ENCODE measurements at regions not wholly inside any gene's neighbourhood (a gene's known extent, or its start where the extent isn't known, plus 50 kb on each side); places are given as distances from the start of the nearest gene placed in this dataset.

GRCh38 chr1:193971595-193971994 lies 785.2 kb upstream of the B3GALT2 start:
- DNase-seq (no peak), ATAC-seq (no peak)
- CTCF ChIA-PET: no interaction called here
- Mint-ChIP-seq H3K27me3 (ENCODE audit: low read depth) (no peaks in the 10 kb centered on the region), H3K27ac (no peak overlapping the region), H3K9me3 (ENCODE audit: insufficient read depth) (peaks cover 2% of the 10 kb centered on the region), H3K4me3 (no peak overlapping the region), H3K36me3 (ENCODE audit: low read depth) (no peaks in the 10 kb centered on the region), H3K4me1 (ENCODE audit: low read depth) (no peaks in the 10 kb centered on the region)
- POLR2A ChIA-PET: no interaction called here

- POLR2A ChIA-PET: no interaction called here
- CTCF ChIA-PET: no interaction called here
- DNase-seq: no peak
- H3K9me3 Mint-ChIP-seq (ENCODE audit: insufficient read depth): no peaks in the 10 kb centered on the region
- ATAC-seq: no peak
- H3K4me1 Mint-ChIP-seq (ENCODE audit: low read depth): no peaks in the 10 kb centered on the region
- H3K27me3 Mint-ChIP-seq (ENCODE audit: low read depth): no peaks in the 10 kb centered on the region
- no peaks in the 10 kb centered on the region for H3K36me3 Mint-ChIP-seq (ENCODE audit: low read depth)
- no peak overlapping the region for H3K27ac Mint-ChIP-seq
- H3K4me3 Mint-ChIP-seq: no peak overlapping the region
Measured at GRCh38 chr1:193960499-193960898, 774.1 kb upstream of the B3GALT2 start.

GRCh38 chr1:193960040-193960439 lies 773.6 kb upstream of the B3GALT2 start:
- H3K27me3 Mint-ChIP-seq (ENCODE audit: low read depth): no peaks in the 10 kb centered on the region
- H3K4me3 Mint-ChIP-seq: no peak overlapping the region
- ChIA-PET CTCF (no interaction called here), POLR2A (no interaction called here)
- no peaks in the 10 kb centered on the region for H3K36me3 Mint-ChIP-seq (ENCODE audit: low read depth)
- DNase-seq (no peak), ATAC-seq (no peak)
- H3K27ac Mint-ChIP-seq: no peak overlapping the region
- H3K4me1 Mint-ChIP-seq (ENCODE audit: low read depth): no peaks in the 10 kb centered on the region
- no peaks in the 10 kb centered on the region for H3K9me3 Mint-ChIP-seq (ENCODE audit: insufficient read depth)

- Mint-ChIP-seq H3K9me3 (ENCODE audit: insufficient read depth) (no peaks in the 10 kb centered on the region), H3K4me3 (no peak overlapping the region), H3K36me3 (ENCODE audit: low read depth) (no peaks in the 10 kb centered on the region), H3K27me3 (ENCODE audit: low read depth) (no peaks in the 10 kb centered on the region), H3K4me1 (ENCODE audit: low read depth) (no peaks in the 10 kb centered on the region), H3K27ac (no peak overlapping the region)
- POLR2A ChIA-PET: no interaction called here
- ATAC-seq (no peak), DNase-seq (no peak)
- CTCF ChIA-PET: no interaction called here
Measured at GRCh38 chr1:193957556-193958095, 771.2 kb upstream of the B3GALT2 start.

- no peak overlapping the region for H3K4me3 Mint-ChIP-seq
- no peaks in the 10 kb centered on the region for H3K9me3 Mint-ChIP-seq (ENCODE audit: insufficient read depth)
- no peaks in the 10 kb centered on the region for H3K27me3 Mint-ChIP-seq (ENCODE audit: low read depth)
- ATAC-seq (no peak), DNase-seq (no peak)
- CTCF ChIA-PET: interaction anchor here (0.8 kb wide), 1 partner anchor 17 kb away, joined by 3 read pairs; no protein-coding TSS in a partner anchor
- H3K27ac Mint-ChIP-seq: no peak overlapping the region
- no peaks in the 10 kb centered on the region for H3K36me3 Mint-ChIP-seq (ENCODE audit: low read depth)
- H3K4me1 Mint-ChIP-seq (ENCODE audit: low read depth): no peaks in the 10 kb centered on the region
- POLR2A ChIA-PET: no interaction called here
Measured at GRCh38 chr1:193952778-193953374, 766.5 kb upstream of the B3GALT2 start.

- ChIA-PET CTCF (interaction anchor here (0.8 kb wide), 1 partner anchor 18 kb away, joined by 3 read pairs; no protein-coding TSS in a partner anchor), POLR2A (no interaction called here)
Measured at GRCh38 chr1:193951984-193952383, 765.6 kb upstream of the B3GALT2 start.

GRCh38 chr1:193944454-193944853 lies 758.0 kb upstream of the B3GALT2 start:
- CTCF ChIA-PET: no interaction called here
- Mint-ChIP-seq H3K4me3 (no peak overlapping the region), H3K4me1 (ENCODE audit: low read depth) (no peaks in the 10 kb centered on the region), H3K27ac (no peak overlapping the region), H3K9me3 (ENCODE audit: insufficient read depth) (peaks cover 8% of the 10 kb centered on the region), H3K27me3 (ENCODE audit: low read depth) (no peaks in the 10 kb centered on the region), H3K36me3 (ENCODE audit: low read depth) (no peaks in the 10 kb centered on the region)
- no peak for ATAC-seq
- DNase-seq: no peak
- POLR2A ChIA-PET: no interaction called here

More at GRCh38 chr1:193951984-193952383, 765.6 kb upstream of the B3GALT2 start:
- Mint-ChIP-seq H3K36me3 (ENCODE audit: low read depth) (no peaks in the 10 kb centered on the region), H3K4me3 (no peak overlapping the region), H3K4me1 (ENCODE audit: low read depth) (no peaks in the 10 kb centered on the region), H3K9me3 (ENCODE audit: insufficient read depth) (peaks cover 2% of the 10 kb centered on the region), H3K27ac (no peak overlapping the region), H3K27me3 (ENCODE audit: low read depth) (no peaks in the 10 kb centered on the region)
- no peak for DNase-seq
- no peak for ATAC-seq

GRCh38 chr1:193940176-193940575 lies 753.8 kb upstream of the B3GALT2 start:
- Mint-ChIP-seq H3K27ac (no peak overlapping the region), H3K36me3 (ENCODE audit: low read depth) (no peaks in the 10 kb centered on the region), H3K4me1 (ENCODE audit: low read depth) (no peaks in the 10 kb centered on the region), H3K27me3 (ENCODE audit: low read depth) (no peaks in the 10 kb centered on the region), H3K9me3 (ENCODE audit: insufficient read depth) (peaks cover 3% of the 10 kb centered on the region), H3K4me3 (no peak overlapping the region)
- ChIA-PET POLR2A (no interaction called here), CTCF (no interaction called here)
- no peak for DNase-seq
- ATAC-seq: no peak

- no peak overlapping the region for H3K27ac Mint-ChIP-seq
- H3K27me3 Mint-ChIP-seq (ENCODE audit: low read depth): no peaks in the 10 kb centered on the region
- POLR2A ChIA-PET: no interaction called here
- H3K9me3 Mint-ChIP-seq (ENCODE audit: insufficient read depth): peaks cover 3% of the 10 kb centered on the region
- ATAC-seq (no peak), DNase-seq (no peak)
- no peak overlapping the region for H3K4me3 Mint-ChIP-seq
- no peaks in the 10 kb centered on the region for H3K36me3 Mint-ChIP-seq (ENCODE audit: low read depth)
- no peaks in the 10 kb centered on the region for H3K4me1 Mint-ChIP-seq (ENCODE audit: low read depth)
- CTCF ChIA-PET: no interaction called here
Measured at GRCh38 chr1:193939585-193939984, 753.2 kb upstream of the B3GALT2 start.

- Mint-ChIP-seq H3K9me3 (ENCODE audit: insufficient read depth) (no peaks in the 10 kb centered on the region), H3K27me3 (ENCODE audit: low read depth) (no peaks in the 10 kb centered on the region), H3K4me1 (ENCODE audit: low read depth) (no peaks in the 10 kb centered on the region), H3K36me3 (ENCODE audit: low read depth) (no peaks in the 10 kb centered on the region), H3K27ac (no peak overlapping the region), H3K4me3 (no peak overlapping the region)
- ChIA-PET CTCF (no interaction called here), POLR2A (no interaction called here)
- ATAC-seq (no peak), DNase-seq (no peak)
Measured at GRCh38 chr1:193937308-193937707, 750.9 kb upstream of the B3GALT2 start.

- no peaks in the 10 kb centered on the region for H3K36me3 Mint-ChIP-seq (ENCODE audit: low read depth)
- no peaks in the 10 kb centered on the region for H3K4me1 Mint-ChIP-seq (ENCODE audit: low read depth)
- CTCF ChIA-PET: no interaction called here
Measured at GRCh38 chr1:193932979-193933378, 746.6 kb upstream of the B3GALT2 start.

GRCh38 chr1:193931356-193931755 lies 744.9 kb upstream of the B3GALT2 start:
- CTCF ChIA-PET: no interaction called here
- Mint-ChIP-seq H3K9me3 (ENCODE audit: insufficient read depth) (peaks cover 4% of the 10 kb centered on the region), H3K27me3 (ENCODE audit: low read depth) (no peaks in the 10 kb centered on the region), H3K4me1 (ENCODE audit: low read depth) (no peaks in the 10 kb centered on the region), H3K27ac (no peak overlapping the region), H3K4me3 (no peak overlapping the region), H3K36me3 (ENCODE audit: low read depth) (no peaks in the 10 kb centered on the region)
- ATAC-seq (no peak), DNase-seq (no peak)
- POLR2A ChIA-PET: no interaction called here

More at GRCh38 chr1:193932979-193933378, 746.6 kb upstream of the B3GALT2 start:
- Mint-ChIP-seq H3K27ac (no peak overlapping the region), H3K4me3 (no peak overlapping the region), H3K9me3 (ENCODE audit: insufficient read depth) (peaks cover 4% of the 10 kb centered on the region), H3K27me3 (ENCODE audit: low read depth) (no peaks in the 10 kb centered on the region)
- POLR2A ChIA-PET: no interaction called here
- no peak for DNase-seq
- ATAC-seq: no peak

GRCh38 chr1:193929374-193930033 lies 743.1 kb upstream of the B3GALT2 start:
- Mint-ChIP-seq H3K36me3 (ENCODE audit: low read depth) (no peaks in the 10 kb centered on the region), H3K4me1 (ENCODE audit: low read depth) (no peaks in the 10 kb centered on the region), H3K4me3 (no peak overlapping the region), H3K27me3 (ENCODE audit: low read depth) (no peaks in the 10 kb centered on the region), H3K27ac (no peak overlapping the region), H3K9me3 (ENCODE audit: insufficient read depth) (peaks cover 4% of the 10 kb centered on the region)
- no peak for ATAC-seq
- CTCF ChIA-PET: no interaction called here
- DNase-seq: no peak
- POLR2A ChIA-PET: no interaction called here
